Osteoblast (primary cell): ENCODE measurements at regions not wholly inside any gene's neighbourhood (a gene's known extent, or its start where the extent isn't known, plus 50 kb on each side); places are given as distances from the start of the nearest gene placed in this dataset.
"Not testable (repeated sequence)": the region's sequence is repeated elsewhere in the genome, so short reads cannot be mapped to it uniquely, and the experiment has no call there.

Experiments used
- DNase-seq: peaks from one replicate; pipeline ENCODE4 v3.0.0; 2011; ENCODE audit warnings: low spot score, mixed read lengths; ENCODE audit not compliant: insufficient read length; ENCODE audit errors: missing footprints
- H2AFZ ChIP-seq: 2 replicates; pipeline ENCODE4 v1.6.0; 2011; ENCODE audit warnings: mild to moderate bottlenecking, low read length
- H3K27ac ChIP-seq: 2 replicates; pipeline ENCODE4 v1.5.1; 2011; ENCODE audit warnings: mild to moderate bottlenecking, low read depth, low read length, moderate library complexity
- H3K27me3 ChIP-seq: 2 replicates; pipeline ENCODE4 v1.6.0; 2012; ENCODE audit warnings: mild to moderate bottlenecking, control low read depth, inconsistent platforms, low read length, moderate library complexity; ENCODE audit not compliant: insufficient read depth
- H3K36me3 ChIP-seq: 2 replicates; pipeline ENCODE4 v1.5.1; 2011; ENCODE audit warnings: mild to moderate bottlenecking, low read length, control low read depth, moderate library complexity; ENCODE audit not compliant: insufficient read depth
- H3K4me1 ChIP-seq: 2 replicates; pipeline ENCODE4 v1.5.1; 2011; ENCODE audit warnings: mild to moderate bottlenecking, low read length, control low read depth, moderate library complexity; ENCODE audit not compliant: insufficient read depth
- H3K4me2 ChIP-seq: 2 replicates; pipeline ENCODE4 v1.6.0; 2011; ENCODE audit warnings: mild to moderate bottlenecking, low read length; ENCODE audit not compliant: insufficient read depth
- H3K4me3 ChIP-seq: fragments of 200-600 bp; sonication (generic); 3 replicates; pipeline ENCODE4 v1.5.1; 2012; ENCODE audit warnings: mild to moderate bottlenecking, low read length, inconsistent platforms; ENCODE audit not compliant: insufficient read depth
- H3K79me2 ChIP-seq: 2 replicates; pipeline ENCODE4 v1.6.0; 2012; ENCODE audit warnings: mild to moderate bottlenecking, low read length, control low read depth, inconsistent platforms; ENCODE audit not compliant: insufficient read depth
- H3K9me3 ChIP-seq: 2 replicates; pipeline ENCODE4 v1.5.1; 2011; ENCODE audit warnings: low read depth, low read length, control low read depth
- H4K20me1 ChIP-seq: 2 replicates; pipeline ENCODE4 v1.6.0; 2012; ENCODE audit warnings: mild to moderate bottlenecking, low read length, control low read depth; ENCODE audit not compliant: insufficient read depth
- CTCF ChIP-seq: IDR thresholded peaks from 2 replicates; pipeline ENCODE4 v1.5.1; 2011; ENCODE audit warnings: mild to moderate bottlenecking, low read depth, low read length, moderate library complexity; ENCODE audit errors: extremely low read depth

DNA sequence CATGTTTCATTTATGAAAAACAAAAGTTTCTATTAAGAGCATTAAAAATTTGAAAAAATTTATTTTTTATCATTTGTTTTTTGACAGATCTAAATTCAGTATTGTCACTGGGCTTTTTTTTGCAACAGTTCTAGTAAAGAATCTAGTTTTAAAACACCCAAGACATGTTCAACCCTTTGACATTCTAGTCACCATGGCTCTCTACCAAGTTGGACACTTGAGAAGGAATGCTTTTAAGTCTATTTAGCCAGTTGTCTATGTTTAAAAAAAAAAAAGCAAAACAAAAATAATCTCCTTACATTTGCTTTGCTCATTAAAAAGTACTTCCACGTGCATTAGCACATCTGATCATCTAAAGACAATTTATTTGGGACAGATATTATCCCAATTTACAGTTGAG is 417.5 kb downstream of the RSL24D1 start:
- no peaks in the 10 kb centered on the region for H3K4me1 ChIP-seq
- no peak overlapping the region for H2AFZ ChIP-seq
- H3K4me3 ChIP-seq: no peak overlapping the region
- no peak for DNase-seq
- no peaks in the 10 kb centered on the region for H3K27me3 ChIP-seq
- H3K4me2 ChIP-seq: no peak overlapping the region
- no peaks in the 10 kb centered on the region for H4K20me1 ChIP-seq
- peaks cover 2% of the 10 kb centered on the region for H3K9me3 ChIP-seq
- H3K27ac ChIP-seq: no peak overlapping the region
- no peak for TF ChIP-seq CTCF
- no peaks in the 10 kb centered on the region for H3K36me3 ChIP-seq
- no peaks in the 10 kb centered on the region for H3K79me2 ChIP-seq

GRCh38 chr15:54776410-54776809 is 420.3 kb downstream of the RSL24D1 start:
- TF ChIP-seq CTCF: no peak
- H3K4me2 ChIP-seq: no peak overlapping the region
- H3K27me3 ChIP-seq: no peaks in the 10 kb centered on the region
- H3K36me3 ChIP-seq: no peaks in the 10 kb centered on the region
- H4K20me1 ChIP-seq: no peaks in the 10 kb centered on the region
- no peak overlapping the region for H2AFZ ChIP-seq
- H3K9me3 ChIP-seq: peaks cover 2% of the 10 kb centered on the region
- no peaks in the 10 kb centered on the region for H3K79me2 ChIP-seq
- H3K4me3 ChIP-seq: no peak overlapping the region
- no peak for DNase-seq
- no peaks in the 10 kb centered on the region for H3K4me1 ChIP-seq
- no peak overlapping the region for H3K27ac ChIP-seq

- H3K9me3 ChIP-seq: peaks cover 2% of the 10 kb centered on the region
- no peaks in the 10 kb centered on the region for H3K4me1 ChIP-seq
- no peaks in the 10 kb centered on the region for H4K20me1 ChIP-seq
- no peaks in the 10 kb centered on the region for H3K36me3 ChIP-seq
- no peaks in the 10 kb centered on the region for H3K79me2 ChIP-seq
- TF ChIP-seq CTCF: no peak
- no peak overlapping the region for H3K4me3 ChIP-seq
- H3K27ac ChIP-seq: no peak overlapping the region
- H2AFZ ChIP-seq: no peak overlapping the region
- DNase-seq: no peak
- no peaks in the 10 kb centered on the region for H3K27me3 ChIP-seq
- no peak overlapping the region for H3K4me2 ChIP-seq
Observed at GRCh38 chr15:54772663-54773062, 424.1 kb downstream of the RSL24D1 start.

- not testable (repeated sequence) for DNase-seq, H4K20me1 ChIP-seq, H2AFZ ChIP-seq, H3K9me3 ChIP-seq, H3K36me3 ChIP-seq, H3K27me3 ChIP-seq, H3K4me3 ChIP-seq, H3K79me2 ChIP-seq, H3K27ac ChIP-seq, H3K4me2 ChIP-seq, H3K4me1 ChIP-seq
Observed at GRCh38 chr15:54749461-54749860, 447.3 kb downstream of the RSL24D1 start.
